D721Med (cell line): ENCODE measurements at regions not wholly inside any gene's neighbourhood (a gene's known extent, or its start where the extent isn't known, plus 50 kb on each side); places are given as distances from the start of the nearest gene placed in this dataset.
"Not testable (repeated sequence)": the region's sequence is repeated elsewhere in the genome, so short reads cannot be mapped to it uniquely, and the experiment has no call there.

Source experiments
- DNase-seq: peaks from one replicate; pipeline ENCODE4 v3.0.0; 2011; ENCODE audit warnings: low spot score; ENCODE audit not compliant: insufficient read length
- FAIRE-seq: peaks from 2 replicates; lab custom pipeline; 2011; peaks lifted over from hg19 to GRCh38; lab: Jason Lieb, UNC
- TF ChIP-seq, protein P1 (sequence below): IDR thresholded peaks from 2 replicates; pipeline ENCODE4 v1.5.1; 2012; ENCODE audit warnings: mild to moderate bottlenecking, control low read depth; ENCODE audit not compliant: insufficient read depth; ENCODE audit errors: missing control alignments

DNA sequence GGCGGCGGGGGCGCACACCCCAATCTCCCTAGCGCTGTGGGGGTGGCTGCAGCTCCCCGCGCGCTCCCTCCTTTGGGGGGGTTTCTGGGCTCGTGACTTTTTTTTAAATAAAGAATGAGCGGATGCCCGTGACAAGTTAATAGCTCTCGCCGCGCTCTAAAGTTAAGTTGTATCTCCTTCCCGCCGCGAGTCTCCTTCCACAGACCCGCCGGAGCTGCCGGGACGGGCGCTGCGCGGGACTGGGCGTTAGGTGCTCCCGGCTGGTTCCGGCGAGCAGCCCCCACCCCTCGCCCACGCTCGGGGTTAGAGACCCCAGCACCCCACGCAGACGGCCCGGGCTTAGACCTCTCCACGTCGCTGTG lies 82.6 kb upstream of the HMGA2 start:
- TF ChIP-seq, protein P1, sequence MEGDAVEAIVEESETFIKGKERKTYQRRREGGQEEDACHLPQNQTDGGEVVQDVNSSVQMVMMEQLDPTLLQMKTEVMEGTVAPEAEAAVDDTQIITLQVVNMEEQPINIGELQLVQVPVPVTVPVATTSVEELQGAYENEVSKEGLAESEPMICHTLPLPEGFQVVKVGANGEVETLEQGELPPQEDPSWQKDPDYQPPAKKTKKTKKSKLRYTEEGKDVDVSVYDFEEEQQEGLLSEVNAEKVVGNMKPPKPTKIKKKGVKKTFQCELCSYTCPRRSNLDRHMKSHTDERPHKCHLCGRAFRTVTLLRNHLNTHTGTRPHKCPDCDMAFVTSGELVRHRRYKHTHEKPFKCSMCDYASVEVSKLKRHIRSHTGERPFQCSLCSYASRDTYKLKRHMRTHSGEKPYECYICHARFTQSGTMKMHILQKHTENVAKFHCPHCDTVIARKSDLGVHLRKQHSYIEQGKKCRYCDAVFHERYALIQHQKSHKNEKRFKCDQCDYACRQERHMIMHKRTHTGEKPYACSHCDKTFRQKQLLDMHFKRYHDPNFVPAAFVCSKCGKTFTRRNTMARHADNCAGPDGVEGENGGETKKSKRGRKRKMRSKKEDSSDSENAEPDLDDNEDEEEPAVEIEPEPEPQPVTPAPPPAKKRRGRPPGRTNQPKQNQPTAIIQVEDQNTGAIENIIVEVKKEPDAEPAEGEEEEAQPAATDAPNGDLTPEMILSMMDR = no peak
- FAIRE-seq (no peak), DNase-seq (no peak)

- DNase-seq (peak; percentile 38), FAIRE-seq (no peak)
- TF ChIP-seq, protein P1 = no peak
These were observed 82.0 kb upstream of the HMGA2 start for GRCh38 chr12:65742018-65743010.

DNA sequence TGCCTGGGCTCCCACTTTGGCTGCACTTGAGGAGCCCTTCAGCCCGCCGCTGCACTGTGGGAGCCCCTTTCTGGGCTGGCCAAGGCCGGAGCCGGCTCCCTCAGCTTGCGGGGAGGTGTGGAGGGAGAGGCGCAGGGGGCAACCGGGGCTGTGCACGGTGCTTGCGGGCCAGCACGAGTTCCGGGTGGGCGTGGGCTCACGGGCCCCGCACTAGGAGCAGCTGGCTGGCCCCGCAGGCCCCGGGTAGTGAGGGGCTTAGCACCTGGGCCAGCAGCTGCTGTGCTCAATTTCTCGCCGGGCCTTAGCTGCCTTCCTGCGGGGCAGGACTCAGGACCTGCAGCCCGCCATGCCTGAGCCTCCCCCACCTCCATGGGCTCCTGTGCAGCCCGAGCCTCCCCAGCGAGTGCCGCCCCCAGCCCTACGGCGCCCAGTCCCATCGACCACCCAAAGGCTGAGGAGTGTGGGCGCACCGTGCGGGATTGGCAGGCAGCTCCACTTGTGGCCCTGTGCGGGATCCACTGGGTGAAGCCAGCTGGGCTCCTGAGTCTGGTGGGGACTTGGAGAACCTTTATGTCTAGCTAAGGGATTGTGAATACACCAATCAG lies 79.9 kb upstream of the HMGA2 start:
- not testable (repeated sequence) for FAIRE-seq, DNase-seq

- TF ChIP-seq, protein P1 = no peak
- DNase-seq (no peak), FAIRE-seq (no peak)
These were observed 76.9 kb upstream of the HMGA2 start for GRCh38 chr12:65747338-65747737.

- no peak for DNase-seq
- no peak for FAIRE-seq
These were observed 76.0 kb upstream of the HMGA2 start for GRCh38 chr12:65748332-65748731.

DNA sequence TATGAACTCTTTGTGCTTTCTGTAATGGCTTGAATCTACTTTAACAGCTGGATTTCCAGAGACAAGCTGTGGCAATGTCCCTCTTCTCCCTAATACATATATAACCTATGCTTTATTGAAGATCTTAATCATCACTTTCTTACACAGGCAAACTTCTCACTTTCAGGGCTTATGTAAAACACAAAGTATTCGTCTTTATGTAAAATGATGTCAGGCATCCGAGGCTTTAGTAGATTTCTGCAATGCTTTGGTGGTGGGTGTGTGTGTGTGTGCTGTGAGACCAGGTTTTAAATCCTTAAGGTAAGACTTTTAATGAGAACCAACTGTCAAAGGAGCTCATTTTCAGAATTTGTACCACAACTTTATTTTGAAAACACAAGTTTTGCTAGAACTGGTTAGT lies 70.0 kb upstream of the HMGA2 start:
- TF ChIP-seq, protein P1 = no peak
- no peak for FAIRE-seq
- DNase-seq = no peak

More at GRCh38 chr12:65748332-65748731, 76.0 kb upstream of the HMGA2 start:
- TF ChIP-seq, protein P1 = no peak

- no peak for FAIRE-seq
- TF ChIP-seq, protein P1 = no peak
- DNase-seq = no peak
These were observed 69.3 kb upstream of the HMGA2 start for GRCh38 chr12:65754744-65755595.
